ENCODE measurements at regions not wholly inside any gene's neighbourhood (a gene's known extent, or its start where the extent isn't known, plus 50 kb on each side); places are given as distances from the start of the nearest gene placed in this dataset.

GRCh38 chr10:43026039-43026973 is 50.6 kb upstream of the RET start:
- TF ChIP-seq CTCF (conservative IDR thresholded peaks at IDR 0.05; ENCODE audit: low read length) = no peak
- TF ChIP-seq EZH2phosphoT487 (IDR thresholded peaks at IDR 0.05; ENCODE audit: borderline replicate concordance, low read depth, low read length) = no peak

Measured in OCI-LY7 (cell line).